NCI-H1048 (cell line): ENCODE measurements at regions not wholly inside any gene's neighbourhood (a gene's known extent, or its start where the extent isn't known, plus 50 kb on each side); places are given as distances from the start of the nearest gene placed in this dataset.

ENCODE experiments used
- DNase-seq: peaks from one replicate; lab custom pipeline; 2025; lab: John Stamatoyannopoulos, UW

DNA sequence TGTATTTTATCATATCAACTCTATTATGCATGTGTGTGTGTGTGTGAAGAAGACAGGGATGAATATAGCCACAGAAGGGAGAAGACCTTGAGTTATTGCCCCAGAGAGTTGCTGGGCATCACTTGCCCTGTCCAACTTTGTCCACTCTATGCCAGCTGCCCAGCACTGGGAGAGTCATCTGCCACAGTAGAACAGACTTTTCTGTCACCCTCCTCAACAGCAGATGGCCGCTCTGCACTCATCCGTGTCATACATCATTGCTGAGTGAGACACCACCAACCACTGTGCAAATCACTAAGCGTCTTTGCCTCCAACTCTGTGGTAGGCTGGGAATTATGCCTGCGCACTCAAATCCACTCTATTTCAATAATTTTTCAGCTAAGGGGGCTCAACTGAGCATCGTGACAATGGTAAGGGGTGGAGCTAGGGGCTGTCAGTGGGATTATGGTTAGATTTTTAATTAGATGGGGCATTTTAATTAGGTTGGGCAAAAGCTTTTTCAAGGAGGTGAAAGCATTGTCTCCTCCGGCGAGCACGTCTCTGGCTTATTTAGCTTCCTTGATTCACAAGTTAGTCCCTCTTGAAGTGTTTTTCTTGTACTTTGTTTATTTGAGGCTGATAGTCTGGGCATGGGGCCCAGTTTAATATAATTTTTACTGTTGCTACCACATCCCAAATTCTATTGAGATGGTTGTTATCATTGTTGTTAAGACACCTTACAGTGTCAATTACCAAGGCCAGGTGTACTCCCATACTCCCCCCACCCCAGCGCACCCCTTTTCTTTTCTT, 100.1 kb upstream of the KLF3 start:
- no peak for DNase-seq

DNA sequence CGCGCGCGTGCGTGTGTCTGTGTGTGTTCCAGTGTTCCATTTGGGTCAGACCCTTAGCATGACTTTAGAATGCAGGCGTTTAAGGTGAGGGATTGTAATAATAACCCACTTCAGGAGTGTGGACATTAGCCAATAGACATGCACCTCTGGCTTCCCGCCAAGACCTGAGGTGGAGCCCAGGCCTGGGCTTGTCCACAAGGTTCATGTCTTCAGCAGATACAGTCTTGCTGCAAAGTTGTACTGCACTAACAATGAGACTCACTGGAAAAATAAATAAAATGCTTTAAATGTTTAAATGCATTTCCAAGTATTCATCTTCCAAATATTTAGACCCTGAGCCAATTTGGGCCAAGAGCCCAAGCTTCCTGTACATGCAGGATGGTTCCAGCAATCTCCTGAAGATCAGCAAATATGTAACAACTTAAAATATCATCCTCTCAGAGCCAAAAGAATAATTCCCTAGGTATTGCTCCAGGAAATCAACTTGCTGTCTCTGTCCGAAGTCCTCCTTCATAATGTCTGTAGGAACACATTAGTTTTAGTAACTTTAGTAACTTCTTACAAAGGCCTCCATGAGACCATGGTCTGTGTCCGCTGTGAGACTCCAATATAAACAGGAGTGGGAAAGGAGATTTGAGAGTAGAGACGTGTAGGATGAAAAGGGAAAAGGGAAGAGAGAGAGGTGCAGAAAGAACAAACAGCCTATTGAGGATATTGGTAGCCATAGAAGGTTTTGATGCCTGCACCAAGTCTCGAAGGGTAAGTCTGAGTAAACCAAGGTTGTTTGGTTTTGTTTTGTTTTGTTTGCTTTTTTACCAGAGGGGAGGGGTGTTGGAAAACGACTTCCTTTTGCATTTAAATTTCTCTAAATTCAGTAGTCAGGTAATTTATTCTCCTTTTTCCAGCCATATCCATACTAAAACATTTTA, 98.5 kb upstream of the KLF3 start:
- no peak for DNase-seq

DNA sequence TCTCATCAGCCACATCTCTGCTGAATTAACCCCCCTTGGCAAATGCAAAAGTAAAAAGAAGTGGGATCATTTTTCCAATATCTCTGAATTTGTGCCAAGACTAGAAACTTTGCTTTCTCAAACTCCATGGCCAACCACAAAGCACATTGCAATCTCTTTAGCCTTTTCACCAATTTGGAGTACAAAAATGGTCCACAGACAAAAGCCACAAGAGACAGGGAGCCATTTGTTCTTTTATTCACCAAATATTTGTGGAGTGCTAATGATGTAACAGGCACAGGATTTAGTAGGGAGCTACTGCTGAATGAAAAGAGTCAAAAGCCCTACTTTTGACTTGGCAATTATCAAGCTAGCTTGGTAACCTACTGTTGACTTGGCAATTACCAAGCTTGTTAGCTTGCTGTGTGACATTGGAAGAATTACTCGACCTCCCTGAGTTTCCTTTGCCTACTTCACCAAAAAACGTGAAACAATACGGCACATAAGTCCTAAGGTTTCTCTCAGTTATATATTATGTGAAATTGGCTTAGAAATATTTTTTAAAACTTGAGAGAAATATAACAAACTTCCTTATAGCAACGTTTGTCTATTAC, 97.1 kb upstream of the KLF3 start:
- no peak for DNase-seq

DNA sequence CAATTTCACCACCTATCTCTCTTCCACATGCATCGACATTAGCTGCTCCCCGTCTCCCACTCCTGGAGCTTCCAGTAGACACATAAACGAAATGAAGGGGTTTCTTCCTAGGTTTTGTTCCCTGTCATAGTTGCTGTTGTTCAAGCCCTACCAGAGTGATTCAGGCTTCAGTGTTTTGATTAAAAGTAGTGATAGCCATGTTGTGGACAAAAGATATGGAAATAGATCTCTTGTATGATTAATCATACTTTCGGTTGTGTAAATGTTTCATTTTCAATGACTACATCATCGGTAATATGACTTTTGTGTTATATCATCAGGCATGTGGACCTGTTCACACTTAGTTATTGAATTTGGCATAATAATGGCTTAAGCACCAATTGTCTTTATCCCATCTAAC, 96.5 kb upstream of the KLF3 start:
- no peak for DNase-seq

DNA sequence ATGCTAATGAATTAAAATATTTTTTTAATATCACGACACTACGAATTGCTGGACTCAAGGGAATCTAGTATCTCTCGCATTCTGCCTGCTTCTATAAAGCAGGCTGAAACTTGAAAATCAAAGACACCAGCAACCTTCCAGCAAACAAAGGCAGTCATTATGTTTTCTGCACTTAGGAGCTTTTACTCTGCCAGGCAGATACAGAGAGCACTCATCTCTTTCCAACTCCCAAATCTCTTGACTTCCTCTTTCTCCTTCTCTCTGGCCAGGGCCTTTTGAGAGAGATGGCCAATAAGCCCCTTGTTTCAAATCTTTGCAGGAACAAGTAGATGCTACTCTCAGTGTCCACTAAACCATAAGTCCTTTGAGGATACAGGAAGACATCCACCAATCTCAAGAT, 95.2 kb upstream of the KLF3 start:
- DNase-seq = no peak

DNA sequence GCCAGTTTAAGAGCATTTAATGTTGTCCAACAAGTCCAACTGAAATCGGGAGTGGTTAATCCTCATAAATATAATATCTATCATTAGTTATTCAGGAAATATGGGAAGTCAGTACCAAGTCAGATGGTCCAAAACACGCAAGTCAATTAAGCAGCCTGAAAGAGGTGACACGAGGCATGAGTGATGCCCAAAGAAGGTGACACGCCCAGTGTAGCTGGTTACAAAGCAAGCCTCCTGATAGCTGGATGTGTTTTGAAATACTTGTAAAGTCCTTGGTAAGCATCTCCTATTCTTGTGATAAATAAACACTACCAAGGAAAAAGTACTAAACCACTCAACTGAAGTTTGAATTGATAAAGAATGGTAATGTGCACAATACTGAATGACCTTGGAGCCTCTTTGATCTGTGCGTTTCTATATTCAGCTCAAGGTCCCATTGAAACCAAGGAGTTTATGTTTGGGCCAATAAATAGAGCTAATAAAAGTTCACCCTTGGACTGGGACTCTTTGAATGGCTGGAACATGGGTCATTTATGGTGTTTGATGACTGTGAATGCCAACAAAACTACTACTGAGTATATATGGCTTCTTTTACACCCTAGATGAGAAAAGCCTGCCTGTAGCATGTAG, 93.2 kb upstream of the KLF3 start:
- DNase-seq = no peak

DNA sequence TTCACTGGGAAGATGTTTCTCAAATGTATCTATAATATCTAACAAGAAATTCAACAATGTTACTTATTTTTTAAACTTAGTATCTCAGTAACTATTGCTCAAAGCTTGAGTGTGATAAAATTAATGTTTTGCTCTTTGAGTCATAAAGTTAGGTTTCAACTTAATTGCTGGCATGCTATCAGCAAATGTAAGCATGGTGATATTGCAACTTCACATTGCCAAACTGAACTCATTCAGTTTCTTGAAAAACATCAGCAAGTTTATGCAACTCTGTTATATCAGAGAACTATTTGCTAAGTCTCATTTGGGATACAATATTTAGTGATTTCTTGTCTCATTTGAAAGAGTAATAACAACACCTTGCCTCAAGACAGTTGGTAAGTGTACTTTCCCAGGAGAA, 91.2 kb upstream of the KLF3 start:
- DNase-seq = no peak

DNA sequence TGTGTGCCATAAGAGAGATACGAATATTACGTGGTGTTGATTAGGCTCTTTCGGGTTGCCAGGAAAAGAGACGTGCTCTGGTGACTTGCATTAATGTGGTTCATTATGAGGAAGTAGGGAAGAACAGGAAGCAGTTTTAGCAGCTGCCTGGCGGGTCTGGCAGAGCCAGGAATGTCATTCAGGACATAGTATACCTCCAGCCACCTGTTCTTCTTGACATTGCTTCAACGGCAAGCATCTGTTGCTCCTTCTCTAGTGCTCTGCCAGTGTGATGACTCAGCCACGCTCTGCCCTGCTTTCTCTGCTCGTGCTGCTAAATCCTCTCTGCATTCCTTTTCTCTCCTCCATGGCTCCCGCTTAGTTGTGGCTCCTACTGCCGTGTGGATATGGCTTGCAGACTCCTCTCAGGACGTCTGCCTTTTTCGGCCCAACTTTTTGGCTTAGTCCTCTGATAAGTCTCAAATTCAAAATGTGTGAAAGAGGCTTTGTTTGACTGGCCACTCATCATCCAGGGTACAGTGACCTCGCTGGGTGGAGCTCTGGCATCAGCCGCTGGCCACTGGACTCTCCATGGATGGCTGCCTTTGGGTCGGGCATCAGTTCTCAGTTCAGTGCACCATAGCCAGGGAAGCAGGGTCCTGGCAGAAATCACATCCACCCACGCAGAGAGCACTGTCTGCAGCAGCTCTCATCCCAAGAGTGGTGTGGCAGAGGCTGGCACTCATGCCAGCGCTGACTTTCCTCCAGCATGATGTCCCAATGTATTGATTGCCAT, 89.3 kb upstream of the KLF3 start:
- DNase-seq = no peak

DNA sequence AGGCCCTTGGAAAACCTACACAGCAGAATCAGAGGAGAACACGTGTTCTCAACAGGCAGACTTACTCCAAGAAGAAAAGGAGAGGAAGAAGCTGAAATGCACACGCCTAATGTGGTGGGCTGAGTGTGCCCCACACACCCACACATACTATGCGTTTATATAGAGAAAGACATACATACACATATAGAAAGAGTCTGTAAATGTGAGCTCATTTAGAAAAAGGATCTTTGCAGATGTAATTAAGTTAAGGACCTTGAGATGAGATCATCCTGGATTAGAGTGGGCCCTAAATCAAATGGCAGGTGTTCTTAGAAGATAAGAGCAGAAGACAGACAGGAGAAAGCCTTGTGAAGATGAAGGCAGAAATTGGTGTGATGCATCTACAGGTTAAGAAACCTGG, 87.2 kb upstream of the KLF3 start:
- DNase-seq = no peak

DNA sequence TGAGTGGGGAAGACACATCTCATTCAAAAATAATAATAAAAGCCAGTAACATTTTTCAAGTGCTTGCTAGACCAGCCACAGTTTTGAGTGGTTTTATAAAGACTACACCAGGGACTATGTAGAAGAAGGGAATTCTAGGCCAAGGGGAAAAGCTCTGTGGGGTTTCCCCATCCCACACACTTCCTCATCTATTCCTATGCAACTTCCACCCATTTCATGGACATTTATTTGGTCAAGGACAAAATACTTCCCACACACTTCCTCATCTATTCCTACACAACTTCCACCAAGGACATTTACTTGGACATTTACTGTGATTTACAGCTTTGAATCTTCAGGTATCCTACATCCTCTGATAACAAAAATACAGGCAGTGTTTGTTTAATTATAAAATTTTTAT, 86.5 kb upstream of the KLF3 start:
- DNase-seq = no peak

DNA sequence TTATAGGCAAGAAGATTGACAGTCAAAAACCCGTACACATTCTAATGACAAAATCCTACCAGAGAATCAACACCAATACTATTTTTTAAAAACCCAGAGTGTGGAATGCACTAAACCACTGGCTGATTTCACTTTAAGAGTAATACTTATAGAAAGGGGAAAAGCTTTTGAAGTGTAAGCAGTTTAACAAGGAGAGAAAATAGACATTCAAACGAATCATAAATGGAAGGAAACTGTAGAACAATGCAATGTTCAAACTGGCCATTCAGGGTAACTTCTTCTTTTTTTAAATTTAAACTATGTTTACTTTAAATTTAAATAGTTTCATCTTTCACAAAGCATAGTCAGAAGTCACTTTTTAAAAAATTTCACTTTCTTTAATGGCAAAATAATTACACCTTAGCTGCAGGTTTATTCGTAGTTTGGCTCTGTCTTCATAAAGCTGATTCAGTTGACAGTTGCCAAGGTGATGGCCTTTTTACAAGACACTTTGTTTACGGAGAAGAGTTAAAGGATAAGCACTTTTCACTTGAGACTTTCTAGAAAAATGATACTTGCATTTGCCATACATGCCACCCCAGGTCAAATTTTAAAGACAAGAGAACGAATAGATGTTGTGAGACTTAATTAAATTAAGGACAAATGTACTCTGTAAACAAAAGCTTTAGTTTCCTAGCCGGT, 82.4 kb upstream of the KLF3 start:
- no peak for DNase-seq

DNA sequence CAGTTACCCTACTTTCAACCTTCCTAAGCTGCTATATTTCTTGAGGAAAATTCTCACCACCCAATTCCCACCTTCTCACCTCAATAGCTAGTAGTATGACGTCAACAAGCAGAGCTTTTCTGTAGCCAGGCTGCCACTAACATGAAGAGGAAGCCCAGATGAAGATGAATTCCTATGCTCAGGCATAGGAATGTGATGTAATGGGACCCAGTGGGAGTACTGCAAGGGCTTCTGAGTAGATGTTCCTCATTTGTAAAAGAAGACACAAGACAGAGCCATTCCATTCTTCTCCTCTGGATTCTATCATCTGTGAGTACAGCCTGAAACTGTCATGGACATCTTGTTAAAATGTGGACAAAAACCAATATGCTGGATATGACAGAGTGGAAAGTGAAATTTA, 81.6 kb upstream of the KLF3 start:
- DNase-seq = no peak

DNA sequence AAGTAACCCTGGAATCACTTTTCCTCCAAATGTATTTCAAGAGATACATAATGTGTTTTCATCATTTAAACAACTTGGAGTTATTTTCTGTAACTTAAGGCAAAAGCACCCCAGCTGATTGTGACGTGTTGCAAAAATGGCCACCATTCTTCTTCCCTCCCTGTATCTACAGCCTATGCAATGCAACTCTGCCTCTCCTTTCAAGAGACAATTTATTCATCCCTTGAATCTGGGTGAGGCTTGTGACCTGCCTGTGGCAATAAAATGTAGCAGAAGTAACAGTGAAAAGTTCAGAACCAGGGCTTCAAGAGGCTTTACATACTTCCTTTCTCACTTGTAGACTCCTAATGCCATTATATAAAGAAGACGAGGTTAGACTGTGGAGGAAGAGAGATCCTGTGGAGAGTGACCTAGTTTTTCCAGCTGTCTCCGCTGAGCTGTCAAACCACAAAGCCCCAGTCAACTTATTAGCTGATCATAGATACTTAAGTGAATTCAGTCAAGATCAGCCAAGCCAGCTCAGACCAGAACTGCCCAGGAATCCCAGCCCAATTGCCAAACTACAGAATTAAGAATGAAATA, 81.0 kb upstream of the KLF3 start:
- DNase-seq = no peak

DNA sequence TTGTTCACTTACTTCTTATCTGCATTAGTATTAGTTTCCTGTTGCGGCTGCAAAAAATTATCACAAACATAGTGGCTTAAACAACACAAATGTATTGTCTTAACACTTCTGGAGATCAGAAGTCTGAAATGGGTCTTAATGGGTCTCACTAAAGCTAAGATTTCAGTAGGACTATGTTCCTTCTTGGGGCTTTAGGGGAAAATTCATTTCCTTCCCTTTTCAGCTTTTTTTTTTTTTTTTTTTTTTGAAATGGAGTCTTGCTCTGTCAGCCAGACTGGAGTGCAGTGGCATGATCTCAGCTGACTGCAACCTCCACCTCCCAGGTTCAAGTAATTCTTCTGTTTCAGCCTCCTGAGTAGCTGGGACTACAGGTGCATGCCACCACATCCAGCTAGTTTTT, 78.1 kb upstream of the KLF3 start:
- DNase-seq = no peak

DNA sequence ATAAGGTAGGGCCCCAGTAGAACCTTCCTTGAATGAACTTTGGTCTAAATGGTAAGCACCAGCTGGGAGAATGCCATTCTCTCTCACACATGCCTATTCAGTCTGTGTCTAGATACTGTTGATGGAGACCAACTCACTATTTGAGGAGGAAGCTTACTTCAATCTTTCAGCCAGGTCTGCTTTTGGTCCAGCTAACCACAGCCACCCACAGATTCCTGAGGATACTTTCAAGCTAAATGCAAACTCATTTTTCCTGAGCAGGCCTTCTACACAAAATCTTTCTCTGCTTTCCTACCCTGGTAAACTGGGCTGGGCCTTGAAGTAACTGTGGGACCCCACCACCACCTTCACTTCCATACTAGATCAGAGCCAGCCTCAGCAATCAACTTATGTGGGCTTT, 76.9 kb upstream of the KLF3 start:
- DNase-seq = no peak

DNA sequence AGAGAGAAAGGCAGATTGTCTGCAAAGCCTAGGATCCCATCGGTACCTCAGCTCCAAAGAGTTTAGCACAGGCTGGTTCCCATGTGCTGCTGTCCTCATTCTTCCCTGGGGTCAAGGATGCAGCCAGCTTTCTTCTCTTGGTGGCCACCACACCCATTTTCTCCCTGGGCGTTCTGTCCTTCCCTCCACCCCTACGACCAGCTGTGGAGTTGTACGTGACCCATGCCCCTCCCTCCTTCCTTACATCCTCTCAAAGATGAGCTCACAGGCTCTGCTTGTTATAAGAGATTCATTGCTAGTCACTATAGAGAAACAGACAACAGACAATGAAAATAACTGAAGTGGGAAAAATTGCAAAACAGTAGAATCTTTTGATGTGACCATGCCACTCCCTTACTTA, 74.0 kb upstream of the KLF3 start:
- DNase-seq = no peak

DNA sequence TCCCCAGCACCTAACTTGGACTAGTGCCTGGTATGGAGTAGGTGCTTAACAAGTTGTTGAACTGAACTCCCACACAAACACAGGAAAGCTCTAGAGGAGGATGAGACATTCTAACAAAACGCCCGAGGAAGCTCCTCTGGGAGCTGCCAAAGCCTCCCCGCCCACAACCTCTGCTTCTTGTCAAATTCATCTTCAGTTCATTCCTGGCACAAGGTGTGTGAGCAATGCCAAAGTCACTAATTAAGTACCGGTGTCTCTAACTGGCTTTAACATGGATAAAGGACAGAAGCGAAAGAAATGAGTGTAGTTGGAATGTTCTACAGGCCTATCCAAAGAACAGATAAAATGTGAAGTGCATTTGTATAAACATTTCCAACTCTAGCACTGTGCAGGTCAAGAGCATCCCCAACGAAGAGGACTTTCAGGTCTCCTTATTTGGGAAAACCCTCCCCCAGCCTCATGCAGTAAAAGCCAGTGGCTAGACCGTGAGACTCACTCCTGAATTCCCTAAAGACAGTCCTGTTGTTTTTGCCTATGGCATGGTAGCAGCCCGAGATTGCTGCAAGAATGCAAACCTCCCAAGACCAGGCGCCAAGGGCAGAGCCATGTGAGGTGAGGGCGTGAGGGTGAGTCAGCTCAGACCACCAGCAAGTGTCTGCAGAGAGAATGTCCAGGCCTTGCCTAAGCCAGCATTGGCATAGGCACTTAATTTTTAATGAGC, 72.2 kb upstream of the KLF3 start:
- no peak for DNase-seq

DNA sequence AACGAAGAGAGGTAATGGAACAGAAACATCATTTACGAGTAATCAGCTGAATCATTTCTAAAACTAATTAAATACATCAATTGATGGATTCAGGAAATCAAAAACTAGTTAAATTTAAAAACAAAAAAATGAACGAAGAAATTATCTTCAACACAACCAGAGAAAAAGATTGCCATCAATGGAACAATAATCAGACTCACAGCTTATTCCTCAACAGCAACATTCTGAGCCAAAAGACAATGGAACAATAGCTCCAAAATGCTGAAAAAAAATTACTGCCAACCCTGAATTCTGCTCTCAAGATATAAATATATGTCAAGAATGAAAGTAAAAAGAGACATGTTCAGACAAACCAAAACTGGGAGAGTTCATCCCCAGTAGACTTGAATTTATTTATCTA, 65.5 kb upstream of the KLF3 start:
- DNase-seq = no peak

DNA sequence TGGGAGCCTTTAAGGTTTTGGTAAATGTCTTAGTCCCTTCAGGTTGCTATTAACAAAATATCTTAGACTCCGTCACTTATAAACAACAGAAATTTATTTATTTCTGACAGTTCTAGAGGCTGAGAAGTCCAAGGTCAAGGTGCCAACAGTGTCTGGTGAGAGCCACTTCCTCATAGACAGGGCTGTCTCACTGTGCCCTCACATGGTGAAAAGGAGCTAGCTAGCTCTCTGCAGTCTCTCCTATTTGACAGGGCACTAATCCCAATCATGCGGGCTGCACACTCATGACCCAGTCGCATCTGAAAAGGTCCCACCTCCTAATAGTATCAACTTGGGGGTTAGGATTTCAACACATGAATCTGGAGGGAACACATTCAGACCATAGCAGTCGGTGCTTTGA, 63.4 kb upstream of the KLF3 start:
- DNase-seq = no peak

DNA sequence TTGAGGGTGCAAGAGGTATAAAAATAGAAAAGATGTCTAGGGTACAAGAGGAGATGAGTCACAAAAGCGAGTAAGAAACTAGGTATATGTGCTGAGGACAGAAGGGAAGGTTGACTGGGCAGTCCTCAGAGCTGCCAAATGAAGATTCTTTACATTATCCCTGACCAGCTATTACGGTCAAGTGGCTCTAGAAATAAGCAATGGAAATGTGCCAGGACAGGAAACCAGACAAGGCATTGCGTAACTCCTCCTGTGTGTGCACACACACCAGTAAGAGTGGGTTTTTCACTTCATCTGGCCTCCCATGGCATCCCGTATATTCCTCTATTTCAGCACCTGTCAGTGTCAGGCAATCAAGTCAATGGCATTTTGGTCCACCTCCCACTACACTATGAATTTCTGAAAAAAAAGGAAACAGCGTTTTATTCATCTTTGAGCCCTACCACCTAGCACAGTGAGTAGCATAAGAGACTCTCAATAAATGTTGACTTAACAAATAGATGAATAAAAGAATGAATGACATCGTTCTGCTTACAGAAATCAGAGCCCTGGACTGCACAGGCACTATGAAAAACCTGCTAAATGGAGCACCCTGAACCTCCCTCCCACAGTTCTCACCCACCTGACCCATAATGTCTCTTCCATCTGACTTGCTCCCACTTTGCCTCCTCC, 62.6 kb upstream of the KLF3 start:
- no peak for DNase-seq
